Transverse colon (tissue), 4 donors: ENCODE measurements at regions not wholly inside any gene's neighbourhood (a gene's known extent, or its start where the extent isn't known, plus 50 kb on each side); places are given as distances from the start of the nearest gene placed in this dataset.
A peak's percentile ranks its signal among the peaks of the same experiment; 100 is the strongest.
"Not testable (repeated sequence)": the region's sequence is repeated elsewhere in the genome, so short reads cannot be mapped to it uniquely, and the experiment has no call there.

Source experiments
- DNase-seq: peaks from one replicate; pipeline ENCODE4 v3.0.0-alpha.2; 2019
- H3K27ac ChIP-seq, 4 donors: fragments of 200-600 bp; sonication (generic); 2 replicates each; pipeline ENCODE4 v1.5.1; 2016 to 2018; ENCODE audit warnings: inconsistent platforms in 4 of 4
- H3K27me3 ChIP-seq: fragments of 200-600 bp; sonication (generic); 2 replicates; pipeline ENCODE4 v1.5.1; 2017; ENCODE audit warnings: inconsistent platforms
- H3K36me3 ChIP-seq, 4 donors: fragments of 200-600 bp; sonication (generic); 2 replicates each; pipeline ENCODE4 v1.5.1; 2017 to 2019; ENCODE audit warnings: inconsistent platforms in 4 of 4
- H3K4me1 ChIP-seq, 4 donors: fragments of 200-600 bp; sonication (generic); 2 replicates each; pipeline ENCODE4 v1.5.1; 2017 to 2020; ENCODE audit warnings: inconsistent platforms in 4 of 4
- H3K4me3 ChIP-seq, 4 donors: fragments of 200-600 bp; sonication (generic); 1 replicate in 1 of 4; 2 replicates in 3 of 4; pipeline versions ENCODE4 v1.5.1 to v1.6.1; 2017 to 2019; ENCODE audit warnings: inconsistent platforms in 4 of 4
- H3K9me3 ChIP-seq, 2 donors: fragments of 200-600 bp; sonication (generic); 2 replicates each; pipeline ENCODE4 v1.5.1; 2017 to 2019; ENCODE audit warnings: inconsistent platforms in 2 of 2
- WGBS, 2 donors: methylation state at CpG; one replicate each; pipeline ENCODE4 v1.1.5; 2018; ENCODE audit warnings: low coverage in 1 of 2; 5-methylcytosine and 5-hydroxymethylcytosine counted together
- in situ Hi-C, 4 donors: fragments of 200-750 bp; cut with MboI; loops; one replicate each; pipeline versions ENCODE4 v1.15.0 to v1.15.1; 2017; ENCODE audit warnings: low sequenced_read_pairs in 3 of 4, low pct_ligation_motif_present in 1 of 4, low pct_unique_long_range_greater_than_20kb in 1 of 4
- intact Hi-C: fragments of 100-400 bp; cut with DNase I; formaldehyde crosslinking; loops from one replicate; pipeline ENCODE4 v1.15.1; 2023; ENCODE audit warnings: low total_unique reads

- DNase-seq, H3K27ac ChIP-seq, intact Hi-C loops, H3K36me3 ChIP-seq, H3K27me3 ChIP-seq, H3K4me3 ChIP-seq, H3K9me3 ChIP-seq, H3K4me1 ChIP-seq, in situ Hi-C loops: not testable (repeated sequence)
- 93 to 94% methylated on average over 6 to 10 of the region's 10 CpGs for WGBS, 2 donors
These were observed 100.0 kb upstream of the PZP start for GRCh38 chr12:9308163-9308562.

- H3K27me3 ChIP-seq, H3K4me1 ChIP-seq, in situ Hi-C loops, DNase-seq, H3K4me3 ChIP-seq, H3K27ac ChIP-seq, intact Hi-C loops, H3K36me3 ChIP-seq, H3K9me3 ChIP-seq: not testable (repeated sequence)
- 96% methylated on average over 4 of the region's 5 CpGs; no CpG with 5 or more reads in 1 of the 2 donors for WGBS, 2 donors
These were observed 99.1 kb upstream of the PZP start for GRCh38 chr12:9307255-9307654.

GRCh38 chr12:9306004-9306403 lies 97.8 kb upstream of the PZP start:
- H3K4me3 ChIP-seq, H3K27me3 ChIP-seq, H3K9me3 ChIP-seq, DNase-seq, H3K27ac ChIP-seq, H3K36me3 ChIP-seq, H3K4me1 ChIP-seq, in situ Hi-C loops, intact Hi-C loops: not testable (repeated sequence)
- 100% methylated on average over 1 of the region's 12 CpGs; no CpG with 5 or more reads in 1 of the 2 donors for WGBS, 2 donors

- H3K27me3 ChIP-seq, H3K4me3 ChIP-seq, in situ Hi-C loops, H3K36me3 ChIP-seq, H3K9me3 ChIP-seq, H3K27ac ChIP-seq, H3K4me1 ChIP-seq, DNase-seq, intact Hi-C loops: not testable (repeated sequence)
- 87% methylated on average over 13 of the region's 13 CpGs; no CpG with 5 or more reads in 1 of the 2 donors for WGBS, 2 donors
These were observed 96.3 kb upstream of the PZP start for GRCh38 chr12:9304540-9304939.

GRCh38 chr12:9295872-9296271 lies 87.7 kb upstream of the PZP start:
- DNase-seq, intact Hi-C loops: not testable (repeated sequence)

GRCh38 chr12:9294072-9294620 lies 86.0 kb upstream of the PZP start:
- H3K4me3 ChIP-seq, in situ Hi-C loops, H3K4me1 ChIP-seq, intact Hi-C loops, H3K9me3 ChIP-seq, H3K27me3 ChIP-seq, DNase-seq, H3K27ac ChIP-seq, H3K36me3 ChIP-seq: not testable (repeated sequence)
- WGBS, 2 donors = 91% methylated on average over 11 of the region's 16 CpGs; no CpG with 5 or more reads in 1 of the 2 donors

More at GRCh38 chr12:9295872-9296271, 87.7 kb upstream of the PZP start:
- H3K27ac ChIP-seq, H3K4me3 ChIP-seq, H3K9me3 ChIP-seq, H3K36me3 ChIP-seq, in situ Hi-C loops, H3K27me3 ChIP-seq, H3K4me1 ChIP-seq: not testable (repeated sequence)
- no CpG with 5 or more reads among the region's 13 CpGs for WGBS, 2 donors

GRCh38 chr12:9293391-9293790 lies 85.2 kb upstream of the PZP start:
- H3K9me3 ChIP-seq, H3K27ac ChIP-seq, H3K4me1 ChIP-seq, in situ Hi-C loops, intact Hi-C loops, H3K36me3 ChIP-seq, H3K27me3 ChIP-seq, H3K4me3 ChIP-seq, DNase-seq: not testable (repeated sequence)
- no CpG with 5 or more reads among the region's 3 CpGs for WGBS, 2 donors

GRCh38 chr12:9289984-9290383 lies 81.8 kb upstream of the PZP start:
- H3K9me3 ChIP-seq, H3K4me3 ChIP-seq, H3K4me1 ChIP-seq, in situ Hi-C loops, H3K36me3 ChIP-seq, H3K27me3 ChIP-seq, DNase-seq, H3K27ac ChIP-seq, intact Hi-C loops: not testable (repeated sequence)
- WGBS, 2 donors = no CpG with 5 or more reads among the region's 5 CpGs

- in situ Hi-C loops, H3K9me3 ChIP-seq, H3K27me3 ChIP-seq, H3K36me3 ChIP-seq, intact Hi-C loops, DNase-seq, H3K4me1 ChIP-seq: not testable (repeated sequence)
- Histone ChIP-seq H3K27ac (peak overlapping the region in 2 of 4 donors; percentile 79), H3K4me3 (peak overlapping the region in 1 of 4 donors; percentile 40)
- 0% methylated on average over 3 of the region's 7 CpGs; no CpG with 5 or more reads in 1 of the 2 donors for whole genome bisulfite sequencing, 2 donors
These were observed 76.5 kb upstream of the PZP start for GRCh38 chr12:9284724-9285123.

GRCh38 chr12:9284197-9284596 lies 76.0 kb upstream of the PZP start:
- in situ Hi-C loops, H3K27me3 ChIP-seq, H3K4me1 ChIP-seq, intact Hi-C loops, H3K36me3 ChIP-seq, H3K9me3 ChIP-seq: not testable (repeated sequence)
- peak; percentile 26 for DNase-seq
- Histone ChIP-seq H3K27ac (peak overlapping the region; percentile 72 to 79 (median 77)), H3K4me3 (peak overlapping the region in 3 of 4 donors; percentile 18 to 40 (median 20))
- WGBS, 2 donors = 17% methylated on average over 2 of the region's 14 CpGs; no CpG with 5 or more reads in 1 of the 2 donors

- in situ Hi-C loops, H3K36me3 ChIP-seq, H3K27me3 ChIP-seq, H3K4me1 ChIP-seq, intact Hi-C loops, H3K9me3 ChIP-seq: not testable (repeated sequence)
- peak; percentile 84 for DNase-seq
- Histone ChIP-seq H3K27ac (peak overlapping the region; percentile 75 to 84 (median 78)), H3K4me3 (peak overlapping the region in 3 of 4 donors; percentile 34 to 57 (median 41))
- 0% methylated on average over 22 of the region's 42 CpGs; no CpG with 5 or more reads in 1 of the 2 donors for WGBS, 2 donors
These were observed 75.3 kb upstream of the PZP start for GRCh38 chr12:9283346-9284095.
